Cardiac fibroblast (primary cell): ENCODE measurements at regions not wholly inside any gene's neighbourhood (a gene's known extent, or its start where the extent isn't known, plus 50 kb on each side); places are given as distances from the start of the nearest gene placed in this dataset.
"Not testable (repeated sequence)": the region's sequence is repeated elsewhere in the genome, so short reads cannot be mapped to it uniquely, and the experiment has no call there.

Experiments
- DNase-seq, 2 donors: peaks; one replicate each; pipeline versions ENCODE4 v3.0.0 to v3.0.0-alpha.2; 2010; ENCODE audit warnings: low read depth in 2 of 2
- H3K4me3 ChIP-seq, 2 donors: replicated peaks in 1 of 2; 1 replicate in 1 of 2; 2 replicates in 1 of 2; pipeline ENCODE4 v1.5.1; 2011; ENCODE audit warnings: low read depth in 2 of 2, low read length in 2 of 2, mild to moderate bottlenecking in 2 of 2, moderate library complexity in 1 of 2
- TF ChIP-seq, protein P1 (sequence below): IDR thresholded peaks from one replicate; pipeline ENCODE4 v1.5.1; 2011; ENCODE audit warnings: low read depth, mild to moderate bottlenecking, low read length, inconsistent platforms

DNA sequence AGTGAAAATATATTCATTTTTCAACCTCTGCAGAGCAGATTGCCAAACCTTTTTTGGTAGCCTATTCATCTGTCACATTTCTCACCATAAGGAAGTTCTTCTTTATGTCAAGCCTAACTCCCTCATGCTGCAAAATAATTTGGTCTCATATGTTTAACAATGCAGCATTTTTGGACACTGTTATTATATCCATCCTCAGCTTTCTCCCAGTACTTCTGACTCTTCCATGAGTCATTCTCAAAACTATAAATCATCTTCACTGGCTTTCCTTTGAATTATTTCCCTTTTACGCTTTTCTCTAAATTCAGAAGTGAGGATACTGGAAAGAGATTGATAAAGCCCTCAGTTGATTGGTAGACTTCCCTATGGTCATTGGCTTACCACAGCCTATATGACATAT lies 192.2 kb downstream of the TPBG start:
- TF ChIP-seq, protein P1, sequence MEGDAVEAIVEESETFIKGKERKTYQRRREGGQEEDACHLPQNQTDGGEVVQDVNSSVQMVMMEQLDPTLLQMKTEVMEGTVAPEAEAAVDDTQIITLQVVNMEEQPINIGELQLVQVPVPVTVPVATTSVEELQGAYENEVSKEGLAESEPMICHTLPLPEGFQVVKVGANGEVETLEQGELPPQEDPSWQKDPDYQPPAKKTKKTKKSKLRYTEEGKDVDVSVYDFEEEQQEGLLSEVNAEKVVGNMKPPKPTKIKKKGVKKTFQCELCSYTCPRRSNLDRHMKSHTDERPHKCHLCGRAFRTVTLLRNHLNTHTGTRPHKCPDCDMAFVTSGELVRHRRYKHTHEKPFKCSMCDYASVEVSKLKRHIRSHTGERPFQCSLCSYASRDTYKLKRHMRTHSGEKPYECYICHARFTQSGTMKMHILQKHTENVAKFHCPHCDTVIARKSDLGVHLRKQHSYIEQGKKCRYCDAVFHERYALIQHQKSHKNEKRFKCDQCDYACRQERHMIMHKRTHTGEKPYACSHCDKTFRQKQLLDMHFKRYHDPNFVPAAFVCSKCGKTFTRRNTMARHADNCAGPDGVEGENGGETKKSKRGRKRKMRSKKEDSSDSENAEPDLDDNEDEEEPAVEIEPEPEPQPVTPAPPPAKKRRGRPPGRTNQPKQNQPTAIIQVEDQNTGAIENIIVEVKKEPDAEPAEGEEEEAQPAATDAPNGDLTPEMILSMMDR = no peak
- peak in 1 of 2 donors; percentile 71 for DNase-seq
- H3K4me3 ChIP-seq = no peak overlapping the region

DNA sequence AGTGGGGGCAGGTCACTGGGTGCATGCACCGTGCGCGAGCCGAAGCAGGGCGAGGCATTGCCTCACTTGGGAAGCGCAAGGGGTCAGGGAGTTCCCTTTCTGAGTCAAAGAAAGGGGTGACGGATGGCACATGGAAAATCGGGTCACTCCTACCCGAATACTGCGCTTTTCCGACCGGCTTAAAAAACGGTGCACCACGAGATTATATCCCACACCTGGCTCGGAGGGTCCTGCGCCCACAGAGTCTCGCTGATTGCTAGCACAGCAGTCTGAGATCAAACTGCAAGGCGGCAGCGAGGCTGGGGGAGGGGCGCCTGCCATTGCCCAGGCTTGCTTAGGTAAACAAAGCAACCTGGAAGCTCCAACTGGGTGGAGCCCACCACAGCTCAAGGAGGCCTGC lies 194.9 kb downstream of the TPBG start:
- not testable (repeated sequence) for H3K4me3 ChIP-seq, DNase-seq

DNA sequence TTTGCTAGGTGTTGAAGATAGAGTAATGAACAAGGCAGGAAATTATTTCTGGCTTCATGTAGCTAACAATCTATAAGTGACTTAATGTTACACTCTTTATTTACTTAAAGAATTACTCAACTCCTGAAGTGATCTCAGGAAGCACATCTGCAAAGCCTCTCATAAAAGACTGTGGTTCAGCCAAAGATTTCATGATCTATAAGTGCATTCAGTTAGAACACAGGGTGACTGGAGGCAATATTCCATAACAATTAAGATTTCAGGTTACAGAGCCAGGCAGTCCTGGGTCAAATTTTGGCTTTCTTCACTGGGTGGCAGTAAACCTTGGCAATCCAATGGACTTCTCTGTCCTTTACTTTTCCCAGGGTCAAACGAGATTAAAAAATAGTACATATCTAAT lies 204.0 kb downstream of the TPBG start:
- DNase-seq = peak in 1 of 2 donors; percentile 20
- H3K4me3 ChIP-seq = no peak overlapping the region
- TF ChIP-seq, protein P1 = no peak

DNA sequence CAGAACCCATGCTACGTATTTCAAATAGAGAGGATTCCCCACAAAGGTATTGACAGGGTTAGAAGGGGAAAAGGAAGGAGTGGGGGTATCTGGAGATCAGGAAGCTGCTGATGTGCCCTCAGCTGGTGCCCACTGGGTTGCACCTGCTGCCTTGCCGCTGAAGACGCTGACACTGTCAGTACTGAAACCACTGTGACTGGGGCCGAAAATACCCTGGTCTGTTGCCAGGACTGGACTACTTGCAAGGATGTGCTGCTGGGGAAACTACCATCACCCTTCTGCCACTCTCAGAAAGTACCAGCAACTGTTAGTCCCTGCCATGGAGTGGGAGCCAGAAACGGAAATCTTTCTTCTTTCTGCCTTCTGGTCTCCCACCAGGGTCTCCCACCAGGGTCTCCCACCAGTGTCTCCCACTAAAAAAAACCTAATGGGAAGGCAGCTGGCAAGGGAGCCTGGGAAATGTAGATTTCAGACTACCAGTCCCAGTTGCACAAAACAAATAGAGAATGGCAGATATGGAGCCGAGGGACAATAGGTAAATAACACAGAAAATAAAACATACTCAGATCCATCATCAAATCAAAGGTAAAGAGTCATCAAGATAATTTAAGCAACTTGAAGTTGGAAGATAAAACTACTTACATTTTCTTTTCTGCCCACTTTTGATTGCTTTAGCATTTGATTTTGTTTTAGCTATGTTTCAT lies 204.8 kb downstream of the TPBG start:
- TF ChIP-seq, protein P1 = no peak
- no peak for DNase-seq
- no peak overlapping the region for H3K4me3 ChIP-seq

DNA sequence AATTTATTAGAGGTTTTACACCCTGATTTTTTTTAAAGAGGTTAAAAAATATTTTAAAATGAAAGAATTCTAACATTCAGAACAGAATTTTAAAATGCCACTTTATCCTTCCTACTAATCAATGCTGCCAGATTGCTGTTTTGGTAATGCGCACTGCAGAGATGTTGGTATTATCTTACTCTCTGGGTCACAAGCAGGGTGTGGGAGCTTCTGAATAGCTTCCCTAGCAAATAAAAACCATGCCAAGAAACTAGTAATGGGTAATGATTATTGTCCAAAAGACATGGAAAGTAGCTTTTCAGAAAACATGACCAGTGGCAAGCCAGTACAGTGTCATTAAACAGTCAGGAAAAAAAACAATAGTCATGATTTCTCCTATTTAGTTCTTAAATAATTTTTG lies 205.4 kb downstream of the TPBG start:
- no peak overlapping the region for H3K4me3 ChIP-seq
- no peak for DNase-seq
- TF ChIP-seq, protein P1 = no peak

DNA sequence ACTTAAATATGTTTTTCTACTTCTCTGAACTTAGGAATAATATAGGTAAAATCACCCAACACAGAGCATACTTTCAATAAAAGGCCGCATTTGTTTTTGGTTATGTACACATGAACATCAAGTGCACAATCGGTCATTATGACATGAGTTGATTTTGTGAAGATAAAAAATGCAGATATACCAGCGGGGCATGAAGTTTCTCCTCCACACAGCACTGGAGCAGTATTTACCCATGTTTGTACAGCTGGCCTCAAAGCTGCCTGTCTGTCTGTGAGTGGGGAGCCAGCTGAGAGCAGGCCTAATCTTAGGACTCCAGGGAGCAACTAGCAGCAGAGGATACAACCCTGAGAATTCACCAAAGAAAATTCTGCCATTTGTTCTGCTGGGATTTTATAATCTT lies 206.5 kb downstream of the TPBG start:
- DNase-seq = no peak
- TF ChIP-seq, protein P1 = no peak
- H3K4me3 ChIP-seq = no peak overlapping the region

DNA sequence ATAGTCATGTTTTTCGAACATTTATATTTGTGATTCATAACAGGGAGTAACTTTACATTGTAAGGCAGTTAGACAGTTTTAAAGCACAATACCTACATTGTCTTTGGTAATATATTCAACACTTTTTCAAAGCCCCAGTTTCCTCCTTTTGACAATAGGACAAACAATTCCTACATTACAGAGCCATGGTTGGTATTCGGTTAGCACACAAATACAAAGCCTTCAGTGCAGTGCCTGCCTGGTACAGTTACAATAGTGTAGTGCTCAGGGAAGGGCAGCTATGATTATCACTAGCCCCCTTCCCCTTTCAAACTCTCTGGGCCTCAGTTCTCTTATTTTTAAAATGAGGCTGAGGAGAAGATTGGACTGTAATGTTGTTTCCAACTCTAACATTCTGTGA lies 207.8 kb downstream of the TPBG start:
- TF ChIP-seq, protein P1 = no peak
- H3K4me3 ChIP-seq = no peak overlapping the region
- no peak for DNase-seq
